ENCODE measurements at regions not wholly inside any gene's neighbourhood (a gene's known extent, or its start where the extent isn't known, plus 50 kb on each side); places are given as distances from the start of the nearest gene placed in this dataset.
"Not testable (repeated sequence)": the region's sequence is repeated elsewhere in the genome, so short reads cannot be mapped to it uniquely, and the experiment has no call there.

DNA sequence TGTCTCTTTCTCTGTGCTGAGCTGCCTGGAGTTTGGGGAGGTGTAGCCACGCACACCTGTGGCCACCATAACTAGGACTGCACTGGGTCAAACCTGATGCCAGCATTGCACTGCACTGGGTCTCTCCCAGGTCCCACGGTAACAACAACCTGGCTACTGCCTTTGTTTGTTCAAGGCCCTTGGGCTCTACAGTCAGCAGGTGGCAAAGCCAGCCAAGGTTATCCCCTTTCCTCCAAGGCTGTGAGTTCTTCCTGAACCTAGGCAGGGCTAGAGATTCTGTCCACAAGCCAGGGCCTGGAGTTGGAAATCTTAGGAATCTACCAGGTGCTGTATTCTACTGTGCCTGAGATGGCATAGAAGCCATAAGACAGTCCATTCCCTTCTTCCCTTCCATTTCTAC, 126.7 kb upstream of the MAGEE2 start:
- no peaks in the 10 kb centered on the region for H3K36me3 ChIP-seq (ENCODE audit: low read depth, missing control alignments)
- WGBS, 2 donors = 20 to 61% methylated on average over 1 to 2 of the region's 2 CpGs
- no peak overlapping the region for H3K4me3 ChIP-seq
- TF ChIP-seq POLR2A (IDR thresholded peaks at IDR 0.05) (no peak), CTCF (IDR thresholded peaks at IDR 0.05) (no peak)
- no peaks in the 10 kb centered on the region for H3K4me1 ChIP-seq
- no peaks in the 10 kb centered on the region for H3K9me3 ChIP-seq
- H3K27ac ChIP-seq = no peak overlapping the region
- intact Hi-C loops (cut with DNase I; ENCODE audit: low total_unique reads) = no loop called here
- H3K27me3 ChIP-seq = no peaks in the 10 kb centered on the region
- DNase-seq = no peak

- WGBS, 2 donors = 38 to 67% methylated on average over 1 to 4 of the region's 5 CpGs
- intact Hi-C loops (cut with DNase I; ENCODE audit: low total_unique reads) = no loop called here
- no peak for TF ChIP-seq POLR2A (IDR thresholded peaks at IDR 0.05)
- no peak for TF ChIP-seq CTCF (IDR thresholded peaks at IDR 0.05)
These were observed 172.1 kb upstream of the MAGEE2 start for GRCh38 chrX:75957107-75957610.

GRCh38 chrX:75961321-75961720, 176.3 kb upstream of the MAGEE2 start:
- intact Hi-C loops (cut with DNase I; ENCODE audit: low total_unique reads); H3K27ac ChIP-seq; H3K4me1 ChIP-seq; DNase-seq; H3K27me3 ChIP-seq; H3K36me3 ChIP-seq (ENCODE audit: low read depth, missing control alignments); H3K4me3 ChIP-seq; H3K9me3 ChIP-seq: not testable (repeated sequence)
- 75 to 89% methylated on average over 1 of the region's 1 CpG for WGBS, 2 donors

More at GRCh38 chrX:75957107-75957610, 172.1 kb upstream of the MAGEE2 start:
- Histone ChIP-seq H3K4me3 (no peak overlapping the region), H3K27me3 (no peaks in the 10 kb centered on the region), H3K4me1 (no peaks in the 10 kb centered on the region), H3K9me3 (no peaks in the 10 kb centered on the region), H3K36me3 (ENCODE audit: low read depth, missing control alignments) (no peaks in the 10 kb centered on the region), H3K27ac (no peak overlapping the region)
- peak; percentile 42 for DNase-seq

- Histone ChIP-seq H3K27ac (no peak overlapping the region), H3K4me3 (no peak overlapping the region), H3K4me1 (no peaks in the 10 kb centered on the region), H3K36me3 (ENCODE audit: low read depth, missing control alignments) (no peaks in the 10 kb centered on the region), H3K27me3 (no peaks in the 10 kb centered on the region), H3K9me3 (no peaks in the 10 kb centered on the region)
- no peak for TF ChIP-seq POLR2A (IDR thresholded peaks at IDR 0.05)
- no peak for TF ChIP-seq CTCF (IDR thresholded peaks at IDR 0.05)
- intact Hi-C loops (cut with DNase I; ENCODE audit: low total_unique reads) = no loop called here
- DNase-seq = no peak
- WGBS, 2 donors = 53 to 100% methylated on average over 1 to 6 of the region's 7 CpGs
These were observed 178.7 kb upstream of the MAGEE2 start for GRCh38 chrX:75963774-75964173.

DNA sequence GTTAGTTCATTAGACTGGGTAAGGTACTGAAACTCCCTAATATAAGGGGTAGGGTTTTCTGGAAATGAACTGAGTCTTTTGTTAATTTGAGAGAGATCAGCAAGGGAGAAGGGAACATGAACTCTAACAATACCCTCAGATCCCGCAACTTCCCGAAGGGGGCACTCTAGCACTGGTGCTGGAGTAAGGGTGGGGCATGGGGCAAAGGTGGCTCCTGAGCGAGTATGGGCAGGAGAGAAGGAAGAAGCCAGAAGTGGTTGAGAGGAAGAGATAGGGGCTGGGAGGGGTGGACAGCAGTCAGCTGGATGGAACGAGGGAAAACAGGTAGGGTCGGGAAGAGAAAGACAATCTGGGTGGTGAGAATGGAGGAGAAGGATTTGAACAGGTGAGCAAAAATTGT, 183.2 kb upstream of the MAGEE2 start:
- intact Hi-C loops (cut with DNase I; ENCODE audit: low total_unique reads) = no loop called here
- no peak overlapping the region for H3K27ac ChIP-seq
- H3K4me3 ChIP-seq = no peak overlapping the region
- 30 to 54% methylated on average over 4 to 5 of the region's 5 CpGs for WGBS, 2 donors
- no peaks in the 10 kb centered on the region for H3K27me3 ChIP-seq
- H3K36me3 ChIP-seq (ENCODE audit: low read depth, missing control alignments) = no peaks in the 10 kb centered on the region
- DNase-seq = no peak
- no peaks in the 10 kb centered on the region for H3K4me1 ChIP-seq
- no peaks in the 10 kb centered on the region for H3K9me3 ChIP-seq
- TF ChIP-seq CTCF (IDR thresholded peaks at IDR 0.05) = no peak
- TF ChIP-seq POLR2A (IDR thresholded peaks at IDR 0.05) = no peak
